Stimulated activated effector memory CD8-positive, alpha-beta T cell treated with anti-CD3 and anti-CD28 coated beads, Interleukin-12 subunit alpha, Interleukin-12 subunit beta, amount 100 ng/mL, for 72 hours (primary cell): ENCODE measurements at regions not wholly inside any gene's neighbourhood (a gene's known extent, or its start where the extent isn't known, plus 50 kb on each side); places are given as distances from the start of the nearest gene placed in this dataset.
"Not testable (repeated sequence)": the region's sequence is repeated elsewhere in the genome, so short reads cannot be mapped to it uniquely, and the experiment has no call there.

Experiments used
- ATAC-seq: fragments of 150-1000 bp; cut with Tn5 transposase; 2 replicates; pipeline ENCODE4 v1.10.0; 2021
- DNase-seq, 2 donors: peaks; one replicate each; pipeline ENCODE4 v3.0.0; 2021 to 2022; ENCODE audit warnings: low spot score in 2 of 2
- H3K27ac Mint-ChIP-seq: one replicate; pipeline ENCODE4 v1.8.0; 2022; ENCODE audit warnings: mild to moderate bottlenecking, mixed read lengths
- H3K36me3 Mint-ChIP-seq: one replicate; pipeline ENCODE4 v1.8.0; 2022; ENCODE audit warnings: mild to moderate bottlenecking, mixed read lengths
- H3K4me1 Mint-ChIP-seq: one replicate; pipeline ENCODE4 v1.8.0; 2022; ENCODE audit warnings: mixed read lengths
- H3K4me3 Mint-ChIP-seq: one replicate; pipeline ENCODE4 v1.8.0; 2022; ENCODE audit warnings: mild to moderate bottlenecking, mixed read lengths
- H3K9me3 Mint-ChIP-seq: one replicate; pipeline ENCODE4 v1.8.0; 2022; ENCODE audit warnings: mixed read lengths

DNA sequence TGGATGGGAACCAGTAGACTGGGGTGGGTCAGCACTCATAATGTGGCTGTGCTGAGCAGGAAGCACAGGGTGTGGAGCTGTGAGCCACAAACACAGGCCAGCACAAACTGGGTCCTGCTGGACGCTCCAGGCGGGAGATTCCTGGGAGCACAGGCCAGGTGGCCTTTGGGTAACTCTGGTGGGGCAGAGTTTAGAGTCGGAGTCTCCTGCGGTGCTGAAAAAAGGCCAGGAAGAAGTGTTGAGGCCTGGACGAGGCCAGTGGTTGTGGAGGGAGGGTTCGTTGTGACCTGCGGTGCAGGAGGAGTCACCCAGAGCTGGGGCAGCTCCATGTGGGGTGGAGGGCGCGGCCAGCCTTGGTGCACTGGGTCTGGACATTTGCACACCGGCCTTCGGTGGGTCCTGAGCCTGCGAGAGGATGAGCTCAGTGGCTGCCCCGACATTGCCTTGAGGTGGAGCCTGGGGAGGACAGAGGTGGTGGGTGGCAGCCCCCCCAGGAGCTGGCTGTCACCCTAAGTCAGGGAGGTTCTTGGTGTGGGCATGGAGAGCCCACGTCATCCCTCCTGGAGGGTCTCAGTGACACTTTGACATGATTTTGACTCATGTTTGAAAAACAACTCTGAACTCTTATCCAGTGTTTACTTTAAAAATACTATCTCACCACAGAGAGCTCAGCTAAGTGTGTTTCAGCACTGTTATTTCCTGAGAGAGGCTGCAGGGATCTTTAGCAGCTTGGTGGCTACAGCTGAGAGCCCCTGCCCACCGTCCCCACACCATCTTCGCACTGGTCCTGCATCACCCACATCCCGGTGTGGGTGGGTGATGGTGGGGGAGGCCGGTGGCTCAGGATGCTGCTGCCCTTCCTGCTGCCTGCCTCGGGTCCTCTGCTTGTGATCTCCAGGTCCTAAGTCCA, 98.7 kb downstream of the NPIPB11 start:
- Mint-ChIP-seq H3K4me1 (peaks cover 12% of the 10 kb centered on the region), H3K4me3 (no peak overlapping the region), H3K9me3 (no peaks in the 10 kb centered on the region), H3K27ac (peak overlapping the region; percentile 45), H3K36me3 (peaks cover 8% of the 10 kb centered on the region)
- no peak for DNase-seq
- ATAC-seq: no peak

DNA sequence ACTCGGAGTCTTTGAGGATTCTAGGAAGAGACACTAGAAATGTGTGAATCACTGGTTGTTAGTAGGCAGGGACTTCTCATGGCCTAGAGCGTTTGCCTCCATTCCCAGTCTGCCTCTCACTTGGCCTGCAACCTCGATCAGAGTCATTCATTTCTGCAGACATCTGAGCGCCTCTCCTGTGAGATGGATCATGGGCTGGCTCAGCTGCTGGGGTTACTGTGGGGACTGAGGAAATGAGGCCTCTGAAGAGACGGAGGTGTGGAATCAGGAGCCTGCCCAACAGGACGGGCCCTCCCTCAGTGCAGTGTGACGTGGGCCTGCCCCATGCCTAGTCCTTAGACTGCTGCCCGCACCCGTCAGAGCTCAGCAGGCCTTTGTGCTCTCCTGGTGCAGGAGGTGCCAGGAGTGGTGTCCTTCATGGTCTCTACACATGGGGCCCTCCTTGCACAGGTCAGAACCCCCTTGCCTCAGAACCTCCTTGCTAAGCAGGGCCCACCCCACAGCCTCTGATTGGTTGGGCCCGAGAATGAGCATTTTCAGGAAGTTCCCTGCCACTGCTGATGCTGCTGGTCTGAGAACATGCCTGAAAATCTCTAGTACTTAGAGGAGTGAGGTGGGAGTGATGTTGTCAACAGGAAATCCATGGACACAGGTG, 99.4 kb downstream of the NPIPB11 start:
- H3K9me3 Mint-ChIP-seq: no peaks in the 10 kb centered on the region

DNA sequence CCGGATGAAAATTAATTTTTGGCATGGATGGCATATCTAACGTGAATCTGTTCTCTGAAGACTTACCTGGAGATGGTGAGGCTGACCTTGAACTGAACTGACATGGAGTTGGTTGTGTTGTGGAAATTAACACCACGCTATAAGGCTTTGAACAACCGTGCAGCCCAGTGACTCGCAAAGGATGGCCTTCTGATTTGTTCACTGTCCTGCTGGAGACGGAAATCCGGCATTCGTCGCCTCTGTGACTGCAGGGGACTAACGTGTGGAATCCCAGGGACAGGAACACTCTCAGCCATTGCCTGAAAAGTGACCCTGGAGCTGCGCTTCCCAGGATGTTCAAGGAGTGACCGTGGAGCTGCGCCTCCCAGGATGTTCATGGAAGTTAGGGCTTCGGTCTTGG, 100.3 kb downstream of the NPIPB11 start:
- Mint-ChIP-seq H3K27ac (no peak overlapping the region), H3K9me3 (no peaks in the 10 kb centered on the region), H3K4me3 (no peak overlapping the region), H3K36me3 (peaks cover 8% of the 10 kb centered on the region), H3K4me1 (peaks cover 12% of the 10 kb centered on the region)
- no peak for DNase-seq
- ATAC-seq: no peak

More for the DNA sequence above, 99.4 kb downstream of the NPIPB11 start:
- ATAC-seq (peak; percentile 38), DNase-seq (no peak)
- Mint-ChIP-seq H3K27ac (peak overlapping the region; percentile 45), H3K4me1 (peaks cover 12% of the 10 kb centered on the region), H3K4me3 (no peak overlapping the region), H3K36me3 (peaks cover 8% of the 10 kb centered on the region)

GRCh38 chr16:29305018-29305417, 101.5 kb downstream of the NPIPB11 start:
- H3K9me3 Mint-ChIP-seq: not testable (repeated sequence)

GRCh38 chr16:29304251-29304650, 102.3 kb downstream of the NPIPB11 start:
- Mint-ChIP-seq H3K27ac (no peak overlapping the region), H3K4me3 (no peak overlapping the region), H3K9me3 (no peaks in the 10 kb centered on the region), H3K4me1 (peaks cover 10% of the 10 kb centered on the region), H3K36me3 (peaks cover 8% of the 10 kb centered on the region)
- ATAC-seq (no peak), DNase-seq (no peak)

More at GRCh38 chr16:29305018-29305417, 101.5 kb downstream of the NPIPB11 start:
- H3K4me1 Mint-ChIP-seq: peaks cover 12% of the 10 kb centered on the region
- not testable (repeated sequence) for H3K4me3 Mint-ChIP-seq, ATAC-seq, H3K27ac Mint-ChIP-seq, H3K36me3 Mint-ChIP-seq, DNase-seq

- peaks cover 8% of the 10 kb centered on the region for H3K36me3 Mint-ChIP-seq
- peaks cover 11% of the 10 kb centered on the region for H3K4me1 Mint-ChIP-seq
- H3K27ac Mint-ChIP-seq: no peak overlapping the region
- H3K4me3 Mint-ChIP-seq: no peak overlapping the region
- no peaks in the 10 kb centered on the region for H3K9me3 Mint-ChIP-seq
- DNase-seq (no peak), ATAC-seq (no peak)
Measured at GRCh38 chr16:29303520-29303919, 103.0 kb downstream of the NPIPB11 start.

- ATAC-seq (no peak), DNase-seq (no peak)
- Mint-ChIP-seq H3K36me3 (peaks cover 7% of the 10 kb centered on the region), H3K4me3 (no peak overlapping the region), H3K9me3 (no peaks in the 10 kb centered on the region), H3K4me1 (peaks cover 15% of the 10 kb centered on the region), H3K27ac (no peak overlapping the region)
Measured at GRCh38 chr16:29302976-29303375, 103.5 kb downstream of the NPIPB11 start.

DNA sequence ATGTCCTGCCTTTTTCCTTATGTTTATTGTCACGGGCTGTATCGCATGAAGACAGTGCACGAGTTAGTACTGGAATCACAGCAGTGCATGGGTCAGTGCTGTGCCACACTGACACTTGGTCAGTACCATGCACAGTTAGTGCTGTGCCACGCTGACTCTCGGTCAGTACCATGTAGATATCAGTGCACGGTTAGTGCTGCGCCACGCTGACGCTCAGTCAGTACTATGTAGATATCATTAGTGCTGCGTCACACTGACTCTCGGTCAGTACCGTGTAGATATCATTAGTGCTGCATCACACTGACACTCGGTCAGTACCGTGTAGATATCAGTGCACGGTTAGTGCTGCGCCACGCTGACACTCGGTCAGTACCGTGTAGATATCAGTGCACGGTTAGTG, 104.1 kb downstream of the NPIPB11 start:
- H3K36me3 Mint-ChIP-seq, DNase-seq, H3K4me3 Mint-ChIP-seq, H3K27ac Mint-ChIP-seq, ATAC-seq, H3K9me3 Mint-ChIP-seq: not testable (repeated sequence)
- H3K4me1 Mint-ChIP-seq: peaks cover 18% of the 10 kb centered on the region

- not testable (repeated sequence) for H3K9me3 Mint-ChIP-seq, ATAC-seq, H3K27ac Mint-ChIP-seq, H3K36me3 Mint-ChIP-seq, DNase-seq, H3K4me3 Mint-ChIP-seq
- H3K4me1 Mint-ChIP-seq: peaks cover 14% of the 10 kb centered on the region
Measured at GRCh38 chr16:29301662-29302285, 104.7 kb downstream of the NPIPB11 start.

DNA sequence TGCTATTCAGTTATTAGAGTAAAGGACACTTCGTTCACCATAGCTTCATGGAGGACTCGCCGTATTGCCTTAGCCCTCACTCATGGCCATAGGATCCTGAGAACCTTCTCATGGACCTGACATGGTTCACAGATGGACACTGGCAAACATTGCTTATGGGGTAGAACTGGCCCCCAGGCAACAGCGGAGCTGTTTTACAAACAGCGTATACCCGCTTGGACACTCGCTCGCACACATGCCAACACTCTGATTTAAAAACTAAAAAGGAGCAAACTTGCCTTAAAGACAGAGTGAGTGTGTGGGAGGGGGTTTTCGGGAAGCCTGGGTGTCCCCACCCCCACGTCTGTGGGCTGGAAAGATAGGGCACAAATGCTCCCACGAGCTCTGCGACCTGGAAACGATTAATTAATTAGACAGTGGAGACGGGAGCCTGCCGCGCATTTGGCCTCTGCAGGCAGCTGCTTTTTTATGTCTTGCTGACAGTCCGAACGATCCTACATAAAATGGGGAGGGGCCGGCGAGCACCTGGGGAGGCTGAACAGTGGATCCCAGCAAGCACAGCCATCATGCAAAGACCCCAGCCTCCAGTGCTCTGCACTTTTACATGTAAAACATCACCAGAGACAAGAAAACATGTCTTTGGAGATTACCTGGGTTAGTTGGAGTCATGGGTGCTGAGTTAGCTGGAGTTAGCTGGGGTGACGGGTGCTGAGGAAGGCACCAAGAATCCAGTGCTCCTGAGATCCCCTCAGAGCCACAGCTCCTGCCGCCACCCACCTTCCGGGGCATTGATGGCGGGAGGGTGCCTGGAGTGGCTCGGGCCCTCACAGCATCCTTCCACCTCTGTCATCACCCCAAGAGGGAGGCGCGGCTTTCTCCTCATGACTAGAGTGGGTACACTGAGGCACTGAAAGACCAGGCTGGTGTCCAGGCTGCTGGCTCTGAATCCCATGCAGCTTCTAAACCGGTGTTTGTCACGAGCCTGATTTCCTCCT, 105.7 kb downstream of the NPIPB11 start:
- not testable (repeated sequence) for ATAC-seq, H3K9me3 Mint-ChIP-seq, H3K27ac Mint-ChIP-seq, H3K36me3 Mint-ChIP-seq, H3K4me3 Mint-ChIP-seq, DNase-seq
- peaks cover 14% of the 10 kb centered on the region for H3K4me1 Mint-ChIP-seq

GRCh38 chr16:29300030-29300491, 106.5 kb downstream of the NPIPB11 start:
- H3K4me3 Mint-ChIP-seq, H3K36me3 Mint-ChIP-seq, H3K9me3 Mint-ChIP-seq, DNase-seq, H3K27ac Mint-ChIP-seq: not testable (repeated sequence)
- ATAC-seq: peak; percentile 57
- H3K4me1 Mint-ChIP-seq: peaks cover 14% of the 10 kb centered on the region

GRCh38 chr16:29298997-29299396, 107.5 kb downstream of the NPIPB11 start:
- not testable (repeated sequence) for H3K9me3 Mint-ChIP-seq, DNase-seq, H3K36me3 Mint-ChIP-seq, H3K27ac Mint-ChIP-seq, H3K4me3 Mint-ChIP-seq, ATAC-seq
- peaks cover 14% of the 10 kb centered on the region for H3K4me1 Mint-ChIP-seq

DNA sequence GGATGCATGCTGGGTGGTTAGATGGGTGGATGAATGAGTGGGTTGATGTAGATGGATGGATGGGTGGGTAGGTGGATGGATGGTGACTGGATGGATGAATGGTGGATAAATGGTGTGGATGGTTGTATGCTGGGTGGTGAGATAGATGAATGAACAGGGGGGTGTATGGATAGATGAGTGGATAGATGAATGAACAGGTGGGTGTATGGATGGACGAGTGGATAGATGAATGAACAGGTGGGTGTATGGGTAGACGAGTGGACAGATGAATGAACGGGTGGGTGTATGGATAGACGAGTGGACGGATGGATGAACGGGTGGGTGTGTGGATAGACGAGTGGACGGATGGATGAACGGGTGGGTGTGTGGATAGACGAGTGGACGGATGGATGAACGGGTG, 108.2 kb downstream of the NPIPB11 start:
- H3K9me3 Mint-ChIP-seq, H3K36me3 Mint-ChIP-seq, ATAC-seq, H3K27ac Mint-ChIP-seq, H3K4me3 Mint-ChIP-seq, DNase-seq: not testable (repeated sequence)
- H3K4me1 Mint-ChIP-seq: peaks cover 14% of the 10 kb centered on the region

GRCh38 chr16:29297809-29298177, 108.7 kb downstream of the NPIPB11 start:
- not testable (repeated sequence) for H3K9me3 Mint-ChIP-seq, DNase-seq, H3K27ac Mint-ChIP-seq, H3K36me3 Mint-ChIP-seq, H3K4me3 Mint-ChIP-seq, ATAC-seq
- peaks cover 14% of the 10 kb centered on the region for H3K4me1 Mint-ChIP-seq
